Neural progenitor cell (in vitro differentiated cells): ENCODE measurements at regions not wholly inside any gene's neighbourhood (a gene's known extent, or its start where the extent isn't known, plus 50 kb on each side); places are given as distances from the start of the nearest gene placed in this dataset.

Experiments used
- DNase-seq: peaks from one replicate; pipeline ENCODE4 v3.0.0-alpha.2; 2016; ENCODE audit warnings: low spot score
- H2AFZ ChIP-seq: fragments of 200-600 bp; sonication (generic); replicated peaks from 2 replicates; pipeline ENCODE4 v1.6.1; 2016; ENCODE audit warnings: antibody characterized with exemption
- H3F3A ChIP-seq: fragments of 200-600 bp; sonication (generic); 2 replicates; pipeline ENCODE4 v1.6.1; 2016; ENCODE audit warnings: antibody characterized with exemption, low read depth
- H3K27ac ChIP-seq: fragments of 200-600 bp; sonication (generic); 2 replicates; pipeline ENCODE4 v1.5.1; 2016; ENCODE audit warnings: mild to moderate bottlenecking
- H3K27me3 ChIP-seq: fragments of 200-600 bp; sonication (generic); 2 replicates; pipeline ENCODE4 v1.6.1; 2016; ENCODE audit warnings: mild to moderate bottlenecking, moderate library complexity
- H3K36me3 ChIP-seq: fragments of 200-600 bp; sonication (generic); 2 replicates; pipeline ENCODE4 v1.5.1; 2016
- H3K4me1 ChIP-seq: fragments of 200-600 bp; sonication (generic); 2 replicates; pipeline ENCODE4 v1.6.1; 2016; ENCODE audit warnings: mixed run types
- H3K4me2 ChIP-seq: fragments of 200-600 bp; sonication (generic); 2 replicates; pipeline ENCODE4 v1.6.1; 2016
- H3K4me3 ChIP-seq: fragments of 200-600 bp; sonication (generic); 2 replicates; pipeline ENCODE4 v1.5.1; 2016
- H3K79me2 ChIP-seq: fragments of 200-600 bp; sonication (generic); 2 replicates; pipeline ENCODE4 v1.6.1; 2016; ENCODE audit warnings: low read depth
- H3K9ac ChIP-seq: fragments of 200-600 bp; sonication (generic); 2 replicates; pipeline ENCODE4 v1.6.1; 2016
- H3K9me3 ChIP-seq: fragments of 200-600 bp; sonication (generic); 2 replicates; pipeline ENCODE4 v1.5.1; 2016; ENCODE audit warnings: low read depth
- H4K20me1 ChIP-seq: fragments of 200-600 bp; sonication (generic); 2 replicates; pipeline ENCODE4 v1.6.1; 2016; ENCODE audit warnings: low read depth
- H3K27ac Mint-ChIP-seq: 3 replicates; pipeline ENCODE4 v1.8.0; 2021; ENCODE audit warnings: mixed read lengths
- H3K27me3 Mint-ChIP-seq: 2 replicates; pipeline ENCODE4 v1.8.0; 2022; ENCODE audit warnings: low read depth, mild to moderate bottlenecking, inconsistent platforms, moderate library complexity, mixed read lengths; ENCODE audit not compliant: insufficient read depth
- H3K36me3 Mint-ChIP-seq: 3 replicates; pipeline ENCODE4 v1.8.0; 2021; ENCODE audit warnings: mixed read lengths
- H3K4me1 Mint-ChIP-seq: 3 replicates; pipeline ENCODE4 v1.8.0; 2021; ENCODE audit warnings: mixed read lengths
- H3K4me3 Mint-ChIP-seq: 3 replicates; pipeline ENCODE4 v1.8.0; 2021; ENCODE audit warnings: mild to moderate bottlenecking, moderate library complexity, mixed read lengths
- H3K9me3 Mint-ChIP-seq: 3 replicates; pipeline ENCODE4 v1.8.0; 2020; ENCODE audit warnings: mixed read lengths
- EZH2 ChIP-seq: fragments of 200-600 bp; sonication (generic); IDR thresholded peaks from 2 replicates; pipeline ENCODE4 v1.6.1; 2017; ENCODE audit warnings: antibody characterized with exemption, mild to moderate bottlenecking, moderate library complexity
- EZH2phosphoT487 ChIP-seq: fragments of 200-600 bp; sonication (generic); IDR thresholded peaks from 2 replicates; pipeline ENCODE4 v1.6.1; 2017; ENCODE audit warnings: antibody characterized with exemption
- TF ChIP-seq, protein P1 (sequence below): fragments of 200-600 bp; sonication (generic); IDR thresholded peaks from 2 replicates; pipeline ENCODE4 v1.5.1; 2017; ENCODE audit warnings: antibody characterized with exemption, mild to moderate bottlenecking

DNA sequence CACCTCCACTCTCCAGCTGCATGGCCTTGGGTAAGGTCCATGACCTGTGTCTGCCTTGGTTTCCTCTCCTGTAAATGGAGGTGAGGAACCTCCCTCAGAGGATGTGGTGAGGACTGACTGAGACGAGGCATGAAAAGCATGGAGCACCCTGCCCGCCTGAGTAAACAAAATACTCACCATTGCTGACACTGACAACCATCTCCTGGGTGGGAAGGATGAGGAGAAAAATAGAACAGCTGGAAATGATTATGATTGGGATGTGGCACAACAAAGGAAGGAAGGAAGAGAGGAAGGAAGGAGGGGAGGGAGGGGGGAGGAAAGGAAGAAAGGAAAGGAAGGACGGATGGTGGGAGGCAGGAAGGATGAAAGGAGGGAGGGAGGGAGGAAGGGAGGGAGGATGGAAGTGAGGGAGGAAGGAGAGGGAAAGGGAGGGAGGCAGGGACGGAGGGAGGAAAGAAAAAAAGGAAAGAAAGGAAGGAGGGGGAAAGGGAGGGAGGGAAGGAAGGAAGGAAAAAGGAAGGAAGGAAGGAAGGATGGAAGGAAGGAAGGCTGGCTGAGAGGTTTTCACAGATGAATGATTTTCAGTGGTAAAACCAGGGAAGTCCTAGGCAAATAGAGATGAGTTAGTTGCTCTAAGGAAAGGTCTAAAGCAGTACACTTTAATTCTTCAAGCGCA lies 276.5 kb upstream of the XYLT1 start:
- no peaks in the 10 kb centered on the region for H3K36me3 ChIP-seq
- TF ChIP-seq EZH2phosphoT487 (no peak), EZH2 (no peak)
- TF ChIP-seq, protein P1, sequence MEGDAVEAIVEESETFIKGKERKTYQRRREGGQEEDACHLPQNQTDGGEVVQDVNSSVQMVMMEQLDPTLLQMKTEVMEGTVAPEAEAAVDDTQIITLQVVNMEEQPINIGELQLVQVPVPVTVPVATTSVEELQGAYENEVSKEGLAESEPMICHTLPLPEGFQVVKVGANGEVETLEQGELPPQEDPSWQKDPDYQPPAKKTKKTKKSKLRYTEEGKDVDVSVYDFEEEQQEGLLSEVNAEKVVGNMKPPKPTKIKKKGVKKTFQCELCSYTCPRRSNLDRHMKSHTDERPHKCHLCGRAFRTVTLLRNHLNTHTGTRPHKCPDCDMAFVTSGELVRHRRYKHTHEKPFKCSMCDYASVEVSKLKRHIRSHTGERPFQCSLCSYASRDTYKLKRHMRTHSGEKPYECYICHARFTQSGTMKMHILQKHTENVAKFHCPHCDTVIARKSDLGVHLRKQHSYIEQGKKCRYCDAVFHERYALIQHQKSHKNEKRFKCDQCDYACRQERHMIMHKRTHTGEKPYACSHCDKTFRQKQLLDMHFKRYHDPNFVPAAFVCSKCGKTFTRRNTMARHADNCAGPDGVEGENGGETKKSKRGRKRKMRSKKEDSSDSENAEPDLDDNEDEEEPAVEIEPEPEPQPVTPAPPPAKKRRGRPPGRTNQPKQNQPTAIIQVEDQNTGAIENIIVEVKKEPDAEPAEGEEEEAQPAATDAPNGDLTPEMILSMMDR: no peak
- peaks cover 56% of the 10 kb centered on the region for H3F3A ChIP-seq
- no peak overlapping the region for H3K4me3 ChIP-seq
- H3K9me3 Mint-ChIP-seq: no peaks in the 10 kb centered on the region
- no peak overlapping the region for H3K27ac ChIP-seq
- peaks cover 10% of the 10 kb centered on the region for H3K27me3 Mint-ChIP-seq
- no peak overlapping the region for H3K9ac ChIP-seq
- no peaks in the 10 kb centered on the region for H3K36me3 Mint-ChIP-seq
- no peaks in the 10 kb centered on the region for H4K20me1 ChIP-seq
- no peak overlapping the region for H3K27ac Mint-ChIP-seq
- H3K79me2 ChIP-seq: no peaks in the 10 kb centered on the region
- H3K4me2 ChIP-seq: peak overlapping the region; percentile 43
- H3K9me3 ChIP-seq: no peaks in the 10 kb centered on the region
- no peak overlapping the region for H3K4me3 Mint-ChIP-seq
- H3K27me3 ChIP-seq: no peaks in the 10 kb centered on the region
- DNase-seq: no peak
- peaks cover 46% of the 10 kb centered on the region for H3K4me1 ChIP-seq
- peaks cover 34% of the 10 kb centered on the region for H3K4me1 Mint-ChIP-seq
- peak overlapping the region; percentile 90 for H2AFZ ChIP-seq

DNA sequence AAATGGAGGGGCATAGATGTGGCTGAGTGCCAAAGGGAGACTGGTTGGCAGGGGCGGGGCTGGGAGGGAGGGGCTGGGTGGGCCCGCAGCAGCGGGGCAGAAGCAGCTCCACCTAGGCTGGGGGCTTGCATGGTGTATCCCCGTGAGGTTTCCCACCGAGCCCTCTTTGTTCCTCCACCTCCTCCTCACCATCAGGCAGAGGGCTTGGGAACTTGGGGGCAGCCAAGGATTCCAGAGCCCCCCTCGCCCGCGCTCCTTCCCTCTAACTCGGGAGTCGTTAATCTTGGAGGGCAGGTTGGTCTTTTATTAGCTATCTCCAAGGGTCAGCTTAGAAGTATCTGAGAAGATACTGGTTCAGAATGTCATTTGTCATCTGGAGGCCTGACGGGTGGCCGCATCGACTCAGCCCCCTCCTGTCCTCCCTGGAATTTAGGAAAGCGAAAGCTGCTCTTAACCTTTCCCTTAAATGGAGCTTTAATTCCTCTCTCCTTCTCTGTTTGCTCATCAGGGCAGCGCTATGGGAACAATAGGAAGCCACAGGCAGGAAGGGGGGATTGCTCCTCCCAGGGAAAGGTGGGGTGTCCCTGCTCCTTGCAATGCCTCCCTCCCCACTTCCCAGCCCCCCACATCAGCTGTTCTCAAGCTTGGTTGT lies 274.3 kb upstream of the XYLT1 start:
- Histone ChIP-seq H4K20me1 (no peaks in the 10 kb centered on the region), H3K36me3 (no peaks in the 10 kb centered on the region), H2AFZ (peak overlapping the region; percentile 77), H3K79me2 (no peaks in the 10 kb centered on the region), H3F3A (peaks cover 57% of the 10 kb centered on the region), H3K27me3 (no peaks in the 10 kb centered on the region), H3K4me3 (peak overlapping the region; percentile 38), H3K9ac (no peak overlapping the region), H3K4me1 (peaks cover 46% of the 10 kb centered on the region), H3K27ac (peak overlapping the region; percentile 66), H3K4me2 (peak overlapping the region; percentile 80), H3K9me3 (no peaks in the 10 kb centered on the region)
- Mint-ChIP-seq H3K4me1 (peaks cover 34% of the 10 kb centered on the region), H3K27ac (no peak overlapping the region), H3K27me3 (peaks cover 10% of the 10 kb centered on the region), H3K9me3 (no peaks in the 10 kb centered on the region), H3K4me3 (no peak overlapping the region), H3K36me3 (no peaks in the 10 kb centered on the region)
- TF ChIP-seq EZH2phosphoT487: no peak
- TF ChIP-seq EZH2: no peak
- TF ChIP-seq, protein P1: no peak
- DNase-seq: peak; percentile 76

DNA sequence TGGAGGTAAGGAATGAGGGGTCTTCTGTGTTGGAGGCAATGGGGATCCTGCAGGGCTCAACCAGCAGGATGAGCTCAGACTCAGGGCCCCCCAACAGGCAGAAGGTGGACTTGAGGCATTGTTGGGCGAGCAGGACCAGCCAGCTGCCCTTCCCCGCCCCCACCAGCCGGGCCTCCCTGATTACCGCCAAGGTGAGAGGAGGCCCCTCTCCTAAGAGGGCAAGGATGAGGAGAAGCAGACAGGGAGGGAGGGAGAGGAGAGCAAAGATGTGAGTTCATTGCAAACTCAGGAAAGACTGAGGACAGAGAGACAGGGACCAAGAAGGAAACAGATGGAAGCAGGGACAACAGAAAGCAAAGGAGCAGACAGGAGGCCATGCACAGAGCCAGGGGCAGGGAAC lies 272.8 kb upstream of the XYLT1 start:
- no peaks in the 10 kb centered on the region for H3K36me3 ChIP-seq
- H3K4me2 ChIP-seq: peak overlapping the region; percentile 27

More for the DNA sequence above, 272.8 kb upstream of the XYLT1 start:
- no peaks in the 10 kb centered on the region for H3K27me3 ChIP-seq
- DNase-seq: peak; percentile 16
- no peak overlapping the region for H2AFZ ChIP-seq
- H3F3A ChIP-seq: peaks cover 51% of the 10 kb centered on the region
- no peak for TF ChIP-seq EZH2
- TF ChIP-seq EZH2phosphoT487: no peak
- TF ChIP-seq, protein P1: no peak
- H3K79me2 ChIP-seq: no peaks in the 10 kb centered on the region
- H3K4me3 ChIP-seq: no peak overlapping the region
- H3K36me3 Mint-ChIP-seq: no peaks in the 10 kb centered on the region
- no peak overlapping the region for H3K27ac ChIP-seq
- no peaks in the 10 kb centered on the region for H3K9me3 ChIP-seq
- H3K4me1 Mint-ChIP-seq: peaks cover 30% of the 10 kb centered on the region
- peaks cover 3% of the 10 kb centered on the region for H3K27me3 Mint-ChIP-seq
- no peaks in the 10 kb centered on the region for H3K9me3 Mint-ChIP-seq
- no peak overlapping the region for H3K4me3 Mint-ChIP-seq
- no peaks in the 10 kb centered on the region for H4K20me1 ChIP-seq
- H3K4me1 ChIP-seq: peaks cover 41% of the 10 kb centered on the region
- no peak overlapping the region for H3K9ac ChIP-seq
- H3K27ac Mint-ChIP-seq: no peak overlapping the region
